Esophagus muscularis mucosa (tissue), 4 donors: ENCODE measurements at regions not wholly inside any gene's neighbourhood (a gene's known extent, or its start where the extent isn't known, plus 50 kb on each side); places are given as distances from the start of the nearest gene placed in this dataset.

Experiments used
- DNase-seq: peaks from one replicate; pipeline ENCODE4 v3.0.0-alpha.2; 2017; ENCODE audit errors: extremely low spot score
- H3K27ac ChIP-seq, 4 donors: fragments of 200-600 bp; sonication (generic); replicated peaks in 1 of 4; 1 replicate in 3 of 4; 2 replicates in 1 of 4; pipeline ENCODE4 v1.5.1; 2016 to 2019; ENCODE audit warnings: mild to moderate bottlenecking in 1 of 4
- H3K27me3 ChIP-seq, 4 donors: fragments of 200-600 bp; sonication (generic); one replicate each; pipeline versions ENCODE4 v1.5.1 to v1.6.0; 2016 to 2019
- H3K36me3 ChIP-seq, 4 donors: fragments of 200-600 bp; sonication (generic); one replicate each; pipeline ENCODE4 v1.5.1; 2016 to 2019
- H3K4me1 ChIP-seq, 4 donors: fragments of 200-600 bp; sonication (generic); one replicate each; pipeline ENCODE4 v1.5.1; 2016 to 2019
- H3K4me3 ChIP-seq, 4 donors: fragments of 200-600 bp; sonication (generic); 1 replicate in 2 of 4; 2 replicates in 2 of 4; pipeline ENCODE4 v1.5.1; 2016 to 2019; ENCODE audit warnings: mild to moderate bottlenecking in 4 of 4, moderate library complexity in 1 of 4
- H3K9me3 ChIP-seq, 4 donors: fragments of 200-600 bp; sonication (generic); 1 replicate in 3 of 4; 2 replicates in 1 of 4; pipeline ENCODE4 v1.5.1; 2016 to 2019
- EP300 ChIP-seq: sonication (generic); formaldehyde crosslinking; IDR thresholded peaks from one replicate; pipeline ENCODE4 v1.6.1; 2017; ENCODE audit warnings: antibody characterized with exemption
- POLR2A ChIP-seq: fragments of 450-650 bp; IDR thresholded peaks from one replicate; pipeline ENCODE4 v1.6.1; 2017; ENCODE audit warnings: antibody characterized with exemption, moderate library complexity, mild to moderate bottlenecking, low read depth
- POLR2AphosphoS5 ChIP-seq, 2 donors: sonication (generic); formaldehyde crosslinking; IDR thresholded peaks; one replicate each; pipeline ENCODE4 v1.6.1; 2017; ENCODE audit warnings: antibody characterized with exemption in 2 of 2
- WGBS: methylation state at CpG from one replicate; pipeline ENCODE4 v1.1.5; 2018; 5-methylcytosine and 5-hydroxymethylcytosine counted together
- intact Hi-C: fragments of 100-400 bp; cut with DNase I; formaldehyde crosslinking; loops from one replicate; pipeline ENCODE4 v1.15.1; 2023
- TF ChIP-seq, protein P1 (sequence below), 3 experiments: fragments of 200-600 bp in 2 of 3; fragments of 450-650 bp in 1 of 3; sonication (generic) in 2 of 3; IDR thresholded peaks; one replicate each; pipeline ENCODE4 v1.5.1; 2017 to 2019; ENCODE audit warnings: antibody characterized with exemption in 3 of 3, mild to moderate bottlenecking in 2 of 3, moderate library complexity in 1 of 3

DNA sequence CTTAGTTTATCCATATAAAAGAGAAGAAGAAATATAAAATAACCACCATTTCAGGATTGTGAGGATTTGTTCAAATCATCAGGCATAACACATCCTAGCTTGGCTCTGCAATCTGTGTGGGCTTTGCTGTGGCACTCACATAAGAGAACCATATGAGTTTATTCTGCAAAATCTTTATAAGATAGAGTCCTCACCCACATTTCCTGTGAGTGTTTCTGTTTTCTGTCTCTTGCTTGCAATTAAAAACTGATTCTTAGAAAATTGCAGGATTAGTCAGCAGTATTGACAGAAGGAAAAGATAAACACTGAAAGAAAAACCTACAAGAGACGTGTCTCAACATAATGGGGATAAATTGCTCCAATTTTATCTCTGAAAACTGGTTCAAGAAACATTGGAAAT lies 258.5 kb downstream of the RND3 start:
- Histone ChIP-seq H3K9me3 (no peaks in the 10 kb centered on the region), H3K27ac (no peak overlapping the region), H3K4me1 (no peaks in the 10 kb centered on the region), H3K27me3 (no peaks in the 10 kb centered on the region), H3K4me3 (no peak overlapping the region), H3K36me3 (no peaks in the 10 kb centered on the region)
- WGBS: 62% methylated on average over 1 of the region's 1 CpG
- TF ChIP-seq EP300 (no peak), POLR2A (no peak), POLR2AphosphoS5 (IDR thresholded peaks at IDR 0.05) (no peak)
- TF ChIP-seq, protein P1, sequence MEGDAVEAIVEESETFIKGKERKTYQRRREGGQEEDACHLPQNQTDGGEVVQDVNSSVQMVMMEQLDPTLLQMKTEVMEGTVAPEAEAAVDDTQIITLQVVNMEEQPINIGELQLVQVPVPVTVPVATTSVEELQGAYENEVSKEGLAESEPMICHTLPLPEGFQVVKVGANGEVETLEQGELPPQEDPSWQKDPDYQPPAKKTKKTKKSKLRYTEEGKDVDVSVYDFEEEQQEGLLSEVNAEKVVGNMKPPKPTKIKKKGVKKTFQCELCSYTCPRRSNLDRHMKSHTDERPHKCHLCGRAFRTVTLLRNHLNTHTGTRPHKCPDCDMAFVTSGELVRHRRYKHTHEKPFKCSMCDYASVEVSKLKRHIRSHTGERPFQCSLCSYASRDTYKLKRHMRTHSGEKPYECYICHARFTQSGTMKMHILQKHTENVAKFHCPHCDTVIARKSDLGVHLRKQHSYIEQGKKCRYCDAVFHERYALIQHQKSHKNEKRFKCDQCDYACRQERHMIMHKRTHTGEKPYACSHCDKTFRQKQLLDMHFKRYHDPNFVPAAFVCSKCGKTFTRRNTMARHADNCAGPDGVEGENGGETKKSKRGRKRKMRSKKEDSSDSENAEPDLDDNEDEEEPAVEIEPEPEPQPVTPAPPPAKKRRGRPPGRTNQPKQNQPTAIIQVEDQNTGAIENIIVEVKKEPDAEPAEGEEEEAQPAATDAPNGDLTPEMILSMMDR (IDR thresholded peaks at IDR 0.05): no peak
- no peak for DNase-seq
- intact Hi-C loops: no loop called here

DNA sequence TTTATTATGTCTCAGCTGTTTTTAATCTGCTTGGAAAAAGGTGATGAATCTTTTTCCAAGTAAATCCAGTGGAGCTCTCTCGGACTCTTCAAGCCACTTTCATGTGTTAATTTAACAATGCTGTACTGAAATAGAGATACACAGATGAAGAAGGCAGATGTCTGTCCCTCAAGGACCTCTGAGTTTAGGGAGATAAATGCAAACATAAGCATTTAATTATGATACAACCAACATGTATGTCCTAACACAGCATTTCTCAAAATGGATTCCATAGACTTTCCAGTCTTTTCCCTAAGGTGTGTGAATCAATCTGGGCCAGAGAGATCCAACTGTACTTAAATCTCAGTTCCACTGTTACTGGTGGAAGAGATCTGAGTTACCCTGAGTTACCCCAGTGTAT lies 262.4 kb downstream of the RND3 start:
- H3K4me3 ChIP-seq: no peak overlapping the region
- TF ChIP-seq EP300 (no peak), POLR2A (no peak), POLR2AphosphoS5 (IDR thresholded peaks at IDR 0.05) (no peak)
- TF ChIP-seq, protein P1 (IDR thresholded peaks at IDR 0.05): no peak
- no peak overlapping the region for H3K27ac ChIP-seq
- 83% methylated on average over 1 of the region's 1 CpG for WGBS
- no peaks in the 10 kb centered on the region for H3K36me3 ChIP-seq
- no peak for DNase-seq
- no peaks in the 10 kb centered on the region for H3K4me1 ChIP-seq
- no peaks in the 10 kb centered on the region for H3K27me3 ChIP-seq
- no peaks in the 10 kb centered on the region for H3K9me3 ChIP-seq
- intact Hi-C loops: no loop called here

DNA sequence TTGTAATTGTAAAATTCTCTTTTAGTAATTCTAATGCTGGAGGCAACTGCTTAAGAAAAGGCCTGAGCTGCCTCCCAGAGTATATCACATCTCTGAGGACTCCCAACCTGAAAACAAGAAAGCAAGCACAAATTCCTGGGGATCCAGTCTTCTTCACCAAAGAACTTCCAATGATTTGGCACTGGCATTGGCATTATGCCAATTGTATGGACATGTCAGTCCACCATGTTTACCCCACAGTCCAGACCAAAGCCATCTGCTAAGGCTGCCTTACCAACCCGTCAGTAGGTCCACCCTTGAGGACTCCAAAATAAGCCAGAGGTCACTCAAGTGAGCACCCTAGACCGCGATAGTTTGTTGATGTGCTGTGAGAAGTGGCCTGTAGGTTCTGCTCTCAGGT lies 263.1 kb downstream of the RND3 start:
- H3K36me3 ChIP-seq: no peaks in the 10 kb centered on the region
- H3K27ac ChIP-seq: no peak overlapping the region
- no peak overlapping the region for H3K4me3 ChIP-seq
- no peaks in the 10 kb centered on the region for H3K9me3 ChIP-seq
- H3K4me1 ChIP-seq: no peaks in the 10 kb centered on the region
- intact Hi-C loops: no loop called here
- DNase-seq: no peak
- 100% methylated on average over 3 of the region's 3 CpGs for WGBS
- TF ChIP-seq EP300: no peak
- TF ChIP-seq, protein P1 (IDR thresholded peaks at IDR 0.05): no peak
- TF ChIP-seq POLR2AphosphoS5 (IDR thresholded peaks at IDR 0.05): no peak
- TF ChIP-seq POLR2A: no peak
- no peaks in the 10 kb centered on the region for H3K27me3 ChIP-seq

DNA sequence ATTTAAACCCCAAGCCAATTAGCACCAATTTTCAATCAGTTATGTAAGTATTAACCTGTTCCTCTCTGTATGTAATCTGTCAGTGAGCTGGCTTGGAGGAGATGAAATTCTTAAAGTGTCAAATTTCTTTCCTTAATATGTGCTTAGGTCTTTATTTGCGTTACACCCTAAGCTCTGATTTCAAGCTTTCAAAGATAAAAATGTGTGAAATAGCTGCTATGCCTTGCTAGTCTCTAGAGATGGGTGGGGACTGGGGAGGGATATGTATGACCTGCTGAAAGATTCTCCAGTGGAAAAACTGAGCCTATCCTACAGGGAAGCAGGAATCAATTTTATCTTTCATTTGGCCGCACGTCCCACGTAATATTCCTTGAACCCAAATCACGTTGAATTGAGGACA lies 264.5 kb downstream of the RND3 start:
- Histone ChIP-seq H3K27me3 (no peaks in the 10 kb centered on the region), H3K9me3 (no peaks in the 10 kb centered on the region), H3K4me1 (no peaks in the 10 kb centered on the region), H3K27ac (no peak overlapping the region), H3K4me3 (no peak overlapping the region), H3K36me3 (no peaks in the 10 kb centered on the region)
- TF ChIP-seq EP300: no peak
- TF ChIP-seq POLR2AphosphoS5 (IDR thresholded peaks at IDR 0.05): no peak
- TF ChIP-seq POLR2A: no peak
- TF ChIP-seq, protein P1 (IDR thresholded peaks at IDR 0.05): no peak
- WGBS: 95% methylated on average over 5 of the region's 5 CpGs
- DNase-seq: no peak
- intact Hi-C loops: no loop called here

DNA sequence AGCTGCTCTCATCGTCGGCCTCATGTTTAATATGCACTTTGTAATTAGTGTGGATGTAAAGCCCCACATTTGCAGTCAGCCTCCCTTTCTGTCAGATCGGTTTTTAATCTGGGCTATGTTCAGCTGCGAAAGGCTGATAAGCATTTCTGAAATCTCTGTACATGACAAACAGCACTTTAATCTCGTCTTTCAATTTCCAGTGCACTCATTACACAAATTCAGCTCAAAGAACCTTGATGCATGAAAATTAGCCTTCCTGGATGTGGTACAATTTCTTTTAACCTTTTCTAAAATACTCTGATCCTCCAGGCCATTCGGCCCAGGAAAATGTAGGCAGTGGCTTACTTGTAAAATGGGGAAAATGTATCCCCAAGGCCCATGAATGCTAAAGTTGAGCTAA lies 265.1 kb downstream of the RND3 start:
- no peaks in the 10 kb centered on the region for H3K4me1 ChIP-seq
- TF ChIP-seq POLR2A: no peak
- no peak for TF ChIP-seq EP300
- TF ChIP-seq POLR2AphosphoS5 (IDR thresholded peaks at IDR 0.05): no peak
- TF ChIP-seq, protein P1 (IDR thresholded peaks at IDR 0.05): no peak
- intact Hi-C loops: no loop called here
- H3K27me3 ChIP-seq: no peaks in the 10 kb centered on the region
- H3K4me3 ChIP-seq: no peak overlapping the region
- DNase-seq: no peak
- no peak overlapping the region for H3K27ac ChIP-seq
- H3K9me3 ChIP-seq: no peaks in the 10 kb centered on the region
- no peaks in the 10 kb centered on the region for H3K36me3 ChIP-seq
- WGBS: 91% methylated on average over 6 of the region's 6 CpGs
